Eye (tissue), 1 donor: ENCODE measurements at regions not wholly inside any gene's neighbourhood (a gene's known extent, or its start where the extent isn't known, plus 50 kb on each side); places are given as distances from the start of the nearest gene placed in this dataset.
A peak's percentile ranks its signal among the peaks of the same experiment; 100 is the strongest.
"Not testable (repeated sequence)": the region's sequence is repeated elsewhere in the genome, so short reads cannot be mapped to it uniquely, and the experiment has no call there.

Experiments used
- DNase-seq: peaks from one replicate; pipeline ENCODE4 v3.0.0-alpha.2; 2015

DNA sequence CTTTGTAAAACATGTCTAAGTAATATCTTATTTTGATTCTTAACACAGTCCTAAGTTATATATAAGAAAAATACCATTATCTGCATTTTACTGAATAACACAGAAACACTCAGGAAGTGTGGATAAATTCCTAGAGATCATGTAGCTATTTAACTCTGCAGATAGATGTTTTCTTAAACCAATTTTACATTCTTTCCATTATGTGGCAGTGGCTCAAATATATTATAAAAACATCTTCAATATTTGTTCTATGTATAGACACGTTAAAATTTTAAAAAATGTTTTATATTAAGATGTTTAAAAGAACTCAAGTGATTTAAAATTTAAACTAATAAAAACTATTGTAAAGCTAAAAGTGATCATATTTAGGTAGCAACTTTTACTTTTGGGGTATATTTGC is 683.8 kb downstream of the DIPK2A start:
- DNase-seq = no peak

- DNase-seq = no peak
Measured at GRCh38 chr3:144660186-144660585, 688.6 kb downstream of the DIPK2A start.

- no peak for DNase-seq
Measured at GRCh38 chr3:144662729-144663128, 691.1 kb downstream of the DIPK2A start.

GRCh38 chr3:144663456-144664436 is 692.1 kb downstream of the DIPK2A start:
- no peak for DNase-seq

- no peak for DNase-seq
Measured at GRCh38 chr3:144665567-144666053, 694.0 kb downstream of the DIPK2A start.

- no peak for DNase-seq
Measured at GRCh38 chr3:144670571-144670970, 698.9 kb downstream of the DIPK2A start.

GRCh38 chr3:144677103-144677502 is 705.5 kb downstream of the DIPK2A start:
- DNase-seq = no peak

GRCh38 chr3:144683065-144683464 is 711.4 kb downstream of the DIPK2A start:
- no peak for DNase-seq

DNA sequence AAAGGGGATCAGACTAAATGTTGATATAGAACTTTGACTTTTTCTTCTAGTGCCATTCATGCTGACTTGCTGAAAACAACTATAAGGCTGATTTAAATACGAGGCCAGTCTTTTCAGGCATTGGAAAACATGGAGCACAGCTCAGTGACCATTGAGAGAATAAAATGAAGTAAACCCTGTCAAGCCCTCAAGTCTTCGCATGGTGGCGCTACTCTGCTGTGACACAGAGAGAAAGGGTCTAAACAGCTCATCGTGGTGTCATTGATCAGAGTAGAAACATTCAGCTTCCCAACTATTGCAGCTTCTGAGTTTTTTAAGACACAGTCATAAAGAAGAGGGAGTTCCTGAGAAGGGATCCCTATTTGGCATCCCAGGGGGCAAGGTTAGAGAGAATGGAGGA is 716.2 kb downstream of the DIPK2A start:
- DNase-seq = no peak

- DNase-seq = no peak
Measured at GRCh38 chr3:144692488-144692887, 720.9 kb downstream of the DIPK2A start.

GRCh38 chr3:144708437-144708836 is 736.8 kb downstream of the DIPK2A start:
- no peak for DNase-seq

DNA sequence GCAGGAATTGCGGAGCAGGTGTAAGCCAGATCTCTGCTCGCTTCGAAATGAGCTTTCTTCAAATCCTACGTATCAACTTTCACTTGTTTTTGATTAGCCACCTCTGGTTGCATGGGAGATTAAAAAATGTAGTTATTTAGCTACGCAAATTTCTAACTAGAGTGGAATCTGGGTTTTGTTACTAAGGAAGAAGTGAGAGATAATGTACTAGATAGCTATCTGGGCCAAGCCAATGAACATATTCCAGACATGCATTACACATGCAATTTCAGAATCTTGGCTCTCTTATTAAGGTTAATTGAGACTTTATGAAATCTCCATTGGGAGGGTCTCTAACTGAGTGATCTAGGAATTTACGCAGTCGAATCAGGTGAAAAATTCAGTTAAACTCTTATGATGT is 765.7 kb downstream of the DIPK2A start:
- DNase-seq = no peak

- DNase-seq = no peak
Measured at GRCh38 chr3:144743225-144743668, 771.6 kb downstream of the DIPK2A start.

DNA sequence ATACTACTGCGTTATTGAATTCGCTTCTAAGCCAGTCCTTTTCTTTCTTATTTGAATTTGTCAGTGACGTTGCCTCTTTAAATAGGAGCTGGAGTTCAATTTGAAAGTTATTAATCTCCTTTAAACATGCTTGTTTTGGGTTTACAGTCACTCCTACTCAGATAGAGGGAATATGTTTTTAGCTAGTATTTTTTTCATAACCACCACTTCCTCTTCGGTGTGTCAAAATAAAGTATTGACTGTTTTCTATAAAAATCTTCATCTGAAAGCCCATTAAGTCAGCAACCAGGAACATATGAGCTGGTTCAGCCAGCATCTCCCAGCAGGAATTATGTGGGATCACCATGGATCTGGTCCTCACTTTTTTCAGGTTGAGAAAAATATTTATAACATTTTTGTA is 772.9 kb downstream of the DIPK2A start:
- no peak for DNase-seq

DNA sequence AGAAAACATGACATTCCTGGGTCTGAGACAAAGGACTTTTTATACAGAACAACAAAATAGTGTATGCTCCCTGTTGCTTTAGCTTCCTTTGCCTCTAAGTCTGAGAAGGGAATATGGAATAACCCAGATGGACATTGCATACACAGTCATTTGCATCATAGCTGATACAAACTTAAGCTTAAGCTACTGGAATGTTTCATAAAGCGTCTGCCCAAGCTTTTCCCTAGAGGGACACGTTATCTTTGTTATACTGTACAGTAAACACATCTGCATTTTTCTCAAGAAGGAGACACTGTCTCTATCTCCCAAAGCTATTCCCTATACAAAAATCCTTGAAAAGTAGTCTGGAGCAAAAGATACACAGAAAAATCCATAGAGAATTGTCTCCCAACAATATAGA is 775.0 kb downstream of the DIPK2A start:
- DNase-seq = no peak

- not testable (repeated sequence) for DNase-seq
Measured at GRCh38 chr3:144749536-144750253, 778.1 kb downstream of the DIPK2A start.

GRCh38 chr3:144754076-144754783 is 782.6 kb downstream of the DIPK2A start:
- no peak for DNase-seq

DNA sequence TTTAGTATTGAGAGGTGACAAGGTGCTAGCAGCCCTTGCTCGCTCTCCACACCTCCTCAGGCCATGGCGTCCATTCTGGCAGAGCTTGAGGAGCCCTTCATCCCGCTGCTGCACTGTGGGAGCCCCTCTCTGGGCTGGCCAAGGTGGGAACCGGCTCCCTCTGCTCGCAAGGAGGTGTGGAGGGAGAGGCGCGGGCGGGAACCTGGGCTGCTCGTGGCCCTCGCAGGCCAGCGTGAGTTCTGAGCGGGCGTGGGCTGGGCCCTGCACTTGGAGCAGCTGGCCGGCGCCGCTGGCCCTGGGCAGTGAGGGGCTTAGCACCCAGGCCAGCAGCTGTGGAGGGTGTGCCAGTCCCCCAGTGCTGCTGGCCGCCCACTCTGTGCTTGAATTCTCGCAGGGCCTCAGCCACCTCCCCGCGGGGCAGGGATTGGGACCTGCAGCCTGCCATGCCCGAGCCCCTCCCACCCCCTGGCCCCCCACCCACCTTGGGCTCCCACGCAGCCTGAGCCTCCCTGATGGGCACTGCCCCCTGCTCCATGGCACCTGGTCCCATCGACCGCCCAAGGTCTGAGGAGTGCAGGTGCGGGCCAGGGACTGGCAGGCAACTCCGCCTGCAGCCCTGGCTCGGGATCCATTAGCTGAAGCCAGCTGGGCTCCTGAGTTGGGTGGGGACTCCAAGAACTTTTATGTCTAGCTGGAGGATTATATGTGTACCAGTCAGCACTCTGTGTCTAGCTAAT is 785.2 kb downstream of the DIPK2A start:
- no peak for DNase-seq

DNA sequence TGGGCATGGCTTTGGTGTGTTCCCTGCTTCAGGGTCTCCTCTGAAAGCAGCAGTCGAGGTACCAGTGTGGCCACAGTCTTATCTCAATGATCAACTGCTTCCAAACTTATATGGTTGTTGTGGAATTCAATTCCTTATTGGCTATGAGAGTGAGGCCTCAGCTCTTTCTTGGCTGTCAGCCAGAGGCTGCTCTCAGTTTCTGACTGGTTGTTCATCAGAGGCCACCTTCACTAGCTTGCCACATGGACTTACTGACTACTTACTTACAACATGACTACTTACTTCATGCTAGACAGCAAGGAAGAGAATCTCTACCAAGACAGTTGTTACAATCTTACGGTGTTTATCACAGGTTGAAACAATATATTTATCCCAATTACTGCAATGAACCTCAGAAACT is 789.2 kb downstream of the DIPK2A start:
- DNase-seq = no peak

DNA sequence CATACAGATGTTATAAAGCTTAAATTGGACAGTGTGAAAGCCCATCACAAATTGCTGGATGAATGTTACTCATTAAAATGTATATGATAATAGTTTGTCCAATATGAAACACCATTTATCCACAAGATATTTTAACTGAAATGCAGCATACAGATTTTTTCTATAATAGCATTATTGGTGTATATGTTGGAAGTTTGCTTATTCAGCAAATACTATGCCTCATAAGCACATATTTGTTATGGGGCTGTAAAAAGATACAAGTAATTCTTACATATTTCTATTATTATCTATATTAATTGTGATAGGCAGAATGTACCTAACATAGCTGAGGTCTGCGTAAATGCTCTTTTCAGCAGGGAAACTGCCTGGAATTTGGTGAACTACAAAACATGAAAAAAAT is 790.5 kb downstream of the DIPK2A start:
- no peak for DNase-seq

GRCh38 chr3:144763878-144764454 is 792.3 kb downstream of the DIPK2A start:
- DNase-seq = no peak

DNA sequence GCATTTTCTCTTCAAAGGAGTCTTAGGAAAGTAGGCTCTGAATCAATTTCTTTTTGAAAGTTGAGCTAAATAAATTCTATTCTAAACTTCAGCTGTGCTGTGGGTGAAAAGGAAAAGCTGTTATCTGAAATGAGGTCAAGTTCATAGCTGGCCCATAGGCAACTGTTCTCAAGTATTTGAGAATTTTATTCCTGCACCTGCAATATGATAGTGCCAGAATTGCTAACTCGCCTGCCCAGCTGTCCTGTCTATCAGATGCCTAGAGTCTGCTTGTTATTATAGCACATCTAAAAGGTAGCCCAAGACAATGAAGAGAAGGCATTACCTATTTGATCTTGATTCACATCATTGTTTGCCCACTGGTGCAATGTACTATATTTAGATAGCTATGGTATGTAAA is 798.7 kb downstream of the DIPK2A start:
- DNase-seq = peak; percentile 41
